ENCODE measurements at regions not wholly inside any gene's neighbourhood (a gene's known extent, or its start where the extent isn't known, plus 50 kb on each side); places are given as distances from the start of the nearest gene placed in this dataset.
A peak's percentile ranks its signal among the peaks of the same experiment; 100 is the strongest.

DNA sequence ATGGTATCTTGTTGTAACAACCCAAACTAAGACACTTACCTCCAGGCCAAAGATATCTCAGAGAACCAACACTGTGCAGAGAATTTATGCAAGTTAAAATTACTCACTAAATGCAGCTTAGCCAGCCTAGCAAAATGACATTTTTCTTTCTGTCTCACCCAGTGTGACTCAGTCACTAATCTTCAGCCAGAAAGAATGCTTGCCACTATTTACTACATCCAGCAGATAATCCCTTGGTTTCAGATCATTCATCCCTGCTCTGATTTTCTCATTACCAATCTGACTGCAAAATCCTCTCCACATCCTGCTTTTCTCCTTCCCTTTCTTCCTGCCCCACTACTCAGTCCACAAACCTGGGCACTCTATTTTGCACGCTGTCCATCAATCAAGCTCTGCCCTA is 93.5 kb upstream of the NEBL start:
- no peak overlapping the region for H2BK12ac ChIP-seq (ENCODE audit: low read length)
- peak overlapping the region; percentile 52 for H2AFZ ChIP-seq (ENCODE audit: low read length)
- no CpG with 5 or more reads among the region's 1 CpG for WGBS, 2 donors (ENCODE audit: extremely low coverage in 2 of 2, insufficient read length in 2 of 2, insufficient replicate concordance in 1 of 2)
- H3K9me3 ChIP-seq (replicated peaks in 1 of 2; ENCODE audit: control insufficient read depth in 2 of 2, insufficient read depth in 1 of 2, low read depth in 1 of 2, low read length in 2 of 2) = peaks cover 2 to 3% of the 10 kb centered on the region in 2 donors
- H3K27me3 ChIP-seq (ENCODE audit: control insufficient read depth in 3 of 3, insufficient read depth in 3 of 3, low read depth in 1 of 3, low read length in 3 of 3) = no peaks in the 10 kb centered on the region
- DNase-seq (ENCODE audit: low spot score) = no peak
- H3K23ac ChIP-seq (ENCODE audit: low read depth, low read length, poor library complexity) = no peak overlapping the region
- H3K36me3 ChIP-seq (replicated peaks in 1 of 2; ENCODE audit: control insufficient read depth in 2 of 2, insufficient read depth in 2 of 2, low read length in 2 of 2) = no peaks in the 10 kb centered on the region
- no peak overlapping the region for H3K9ac ChIP-seq (ENCODE audit: low read depth, low read length, poor library complexity)
- no peaks in the 10 kb centered on the region for H3K79me1 ChIP-seq (ENCODE audit: low read depth, low read length)
- no peak overlapping the region for H4K8ac ChIP-seq (ENCODE audit: low read depth, low read length)
- no peak overlapping the region for H2BK5ac ChIP-seq (ENCODE audit: low read length)
- H3K18ac ChIP-seq (ENCODE audit: low read length) = no peak overlapping the region
- H4K91ac ChIP-seq (ENCODE audit: low read depth, low read length, poor library complexity) = no peak overlapping the region
- no peak overlapping the region for H2BK15ac ChIP-seq (ENCODE audit: low read length)
- peaks cover 10 to 17% of the 10 kb centered on the region in 2 donors for H3K4me1 ChIP-seq (ENCODE audit: control insufficient read depth in 2 of 2, insufficient read depth in 1 of 2, low read depth in 1 of 2, low read length in 2 of 2)
- no peak overlapping the region for H3K14ac ChIP-seq (ENCODE audit: low read length)
- H2AK5ac ChIP-seq (ENCODE audit: low read depth, low read length) = no peak overlapping the region
- no peak overlapping the region for H2BK120ac ChIP-seq (ENCODE audit: low read depth, low read length)
- H3K4ac ChIP-seq (ENCODE audit: low read length) = no peak overlapping the region
- no peak overlapping the region for H3K4me2 ChIP-seq (ENCODE audit: insufficient read depth, low read length, poor library complexity, severe bottlenecking)
- H3K4me3 ChIP-seq (ENCODE audit: low read length in 2 of 2) = no peak overlapping the region
- H3K27ac ChIP-seq (replicated peaks; ENCODE audit: low read length) = peak overlapping the region; percentile 48

GRCh38 chr10:20988357-20988983 is 91.4 kb upstream of the NEBL start:
- H4K91ac ChIP-seq (ENCODE audit: low read depth, low read length, poor library complexity) = no peak overlapping the region
- no peak overlapping the region for H2BK15ac ChIP-seq (ENCODE audit: low read length)
- no peak overlapping the region for H3K4me2 ChIP-seq (ENCODE audit: insufficient read depth, low read length, poor library complexity, severe bottlenecking)
- no peak overlapping the region for H3K23ac ChIP-seq (ENCODE audit: low read depth, low read length, poor library complexity)
- H3K79me1 ChIP-seq (ENCODE audit: low read depth, low read length) = no peaks in the 10 kb centered on the region
- H3K9ac ChIP-seq (ENCODE audit: low read depth, low read length, poor library complexity) = no peak overlapping the region
- H3K9me3 ChIP-seq (replicated peaks in 1 of 2; ENCODE audit: control insufficient read depth in 2 of 2, insufficient read depth in 1 of 2, low read depth in 1 of 2, low read length in 2 of 2) = peaks cover 2 to 3% of the 10 kb centered on the region in 2 donors
- H3K4ac ChIP-seq (ENCODE audit: low read length) = no peak overlapping the region
- no peak overlapping the region for H2AK5ac ChIP-seq (ENCODE audit: low read depth, low read length)
- H2BK5ac ChIP-seq (ENCODE audit: low read length) = no peak overlapping the region
- H3K36me3 ChIP-seq (replicated peaks in 1 of 2; ENCODE audit: control insufficient read depth in 2 of 2, insufficient read depth in 2 of 2, low read length in 2 of 2) = no peaks in the 10 kb centered on the region
- H4K8ac ChIP-seq (ENCODE audit: low read depth, low read length) = no peak overlapping the region
- H2AFZ ChIP-seq (ENCODE audit: low read length) = no peak overlapping the region
- no peak overlapping the region for H2BK12ac ChIP-seq (ENCODE audit: low read length)
- H3K14ac ChIP-seq (ENCODE audit: low read length) = no peak overlapping the region
- peaks cover 6 to 13% of the 10 kb centered on the region in 2 donors for H3K4me1 ChIP-seq (ENCODE audit: control insufficient read depth in 2 of 2, insufficient read depth in 1 of 2, low read depth in 1 of 2, low read length in 2 of 2)
- no CpG with 5 or more reads among the region's 1 CpG for WGBS, 2 donors (ENCODE audit: extremely low coverage in 2 of 2, insufficient read length in 2 of 2, insufficient replicate concordance in 1 of 2)
- no peak overlapping the region for H3K27ac ChIP-seq (replicated peaks; ENCODE audit: low read length)
- H2BK120ac ChIP-seq (ENCODE audit: low read depth, low read length) = no peak overlapping the region
- H3K27me3 ChIP-seq (ENCODE audit: control insufficient read depth in 3 of 3, insufficient read depth in 3 of 3, low read depth in 1 of 3, low read length in 3 of 3) = no peaks in the 10 kb centered on the region
- H3K18ac ChIP-seq (ENCODE audit: low read length) = no peak overlapping the region
- H3K4me3 ChIP-seq (ENCODE audit: low read length in 2 of 2) = no peak overlapping the region
- no peak for DNase-seq (ENCODE audit: low spot score)

DNA sequence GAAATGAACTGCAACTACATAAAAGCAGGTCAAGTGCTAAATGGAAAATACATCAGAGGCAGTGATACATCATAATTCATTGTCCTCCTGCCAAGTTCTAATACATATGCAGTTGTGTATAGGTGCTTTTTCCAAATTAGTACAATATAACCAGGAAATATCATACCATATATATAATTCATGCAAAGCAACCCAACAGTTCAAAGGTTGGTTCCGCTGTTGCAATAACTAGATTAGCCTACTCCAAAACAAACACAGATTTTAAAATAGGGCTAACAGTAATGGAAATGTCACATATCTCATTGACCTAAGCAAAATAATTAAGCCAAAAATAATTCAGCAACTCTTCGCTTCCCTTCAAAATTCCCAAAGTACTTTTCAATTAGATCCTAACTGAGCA is 88.9 kb upstream of the NEBL start:
- Histone ChIP-seq H3K79me1 (ENCODE audit: low read depth, low read length) (no peaks in the 10 kb centered on the region), H3K4me1 (ENCODE audit: control insufficient read depth in 2 of 2, insufficient read depth in 1 of 2, low read depth in 1 of 2, low read length in 2 of 2) (peaks cover 6 to 10% of the 10 kb centered on the region in 2 donors), H2BK12ac (ENCODE audit: low read length) (no peak overlapping the region), H3K4me3 (ENCODE audit: low read length in 2 of 2) (no peak overlapping the region), H2BK15ac (ENCODE audit: low read length) (no peak overlapping the region), H3K9ac (ENCODE audit: low read depth, low read length, poor library complexity) (no peak overlapping the region), H2AFZ (ENCODE audit: low read length) (no peak overlapping the region), H2BK120ac (ENCODE audit: low read depth, low read length) (no peak overlapping the region), H2BK5ac (ENCODE audit: low read length) (no peak overlapping the region), H4K91ac (ENCODE audit: low read depth, low read length, poor library complexity) (no peak overlapping the region), H3K23ac (ENCODE audit: low read depth, low read length, poor library complexity) (no peak overlapping the region), H3K14ac (ENCODE audit: low read length) (no peak overlapping the region), H2AK5ac (ENCODE audit: low read depth, low read length) (no peak overlapping the region), H3K36me3 (replicated peaks in 1 of 2; ENCODE audit: control insufficient read depth in 2 of 2, insufficient read depth in 2 of 2, low read length in 2 of 2) (no peaks in the 10 kb centered on the region), H3K18ac (ENCODE audit: low read length) (no peak overlapping the region), H3K4ac (ENCODE audit: low read length) (no peak overlapping the region), H3K9me3 (replicated peaks in 1 of 2; ENCODE audit: control insufficient read depth in 2 of 2, insufficient read depth in 1 of 2, low read depth in 1 of 2, low read length in 2 of 2) (no peaks in the 10 kb centered on the region), H3K27me3 (ENCODE audit: control insufficient read depth in 3 of 3, insufficient read depth in 3 of 3, low read depth in 1 of 3, low read length in 3 of 3) (no peaks in the 10 kb centered on the region), H3K4me2 (ENCODE audit: insufficient read depth, low read length, poor library complexity, severe bottlenecking) (no peak overlapping the region), H4K8ac (ENCODE audit: low read depth, low read length) (no peak overlapping the region), H3K27ac (replicated peaks; ENCODE audit: low read length) (no peak overlapping the region)
- WGBS, 2 donors (ENCODE audit: extremely low coverage in 2 of 2, insufficient read length in 2 of 2, insufficient replicate concordance in 1 of 2) = no CpG with 5 or more reads among the region's 2 CpGs
- DNase-seq (ENCODE audit: low spot score) = no peak

DNA sequence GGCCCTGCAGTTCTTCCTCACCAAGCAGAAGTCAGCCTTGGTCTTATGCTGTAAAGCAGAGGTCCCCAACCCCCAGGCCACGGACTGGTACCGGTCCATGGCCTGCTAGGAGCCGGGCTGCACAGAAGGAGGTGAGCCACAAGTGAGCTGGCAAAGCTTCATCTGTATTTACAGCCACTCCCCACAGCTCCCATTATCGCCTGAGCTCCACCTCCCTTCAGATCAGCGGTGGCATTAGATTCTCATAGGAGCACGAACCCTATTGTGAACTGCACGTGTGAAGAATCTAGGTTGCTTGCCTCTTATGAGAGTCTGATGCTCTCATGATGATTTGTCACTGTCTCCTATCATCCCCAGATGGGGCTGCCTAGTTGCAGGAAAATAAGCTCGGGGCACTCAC is 87.6 kb upstream of the NEBL start:
- H3K4me3 ChIP-seq (ENCODE audit: low read length in 2 of 2) = no peak overlapping the region
- H3K27me3 ChIP-seq (ENCODE audit: control insufficient read depth in 3 of 3, insufficient read depth in 3 of 3, low read depth in 1 of 3, low read length in 3 of 3) = no peaks in the 10 kb centered on the region
- H2AFZ ChIP-seq (ENCODE audit: low read length) = no peak overlapping the region
- WGBS, 2 donors (ENCODE audit: extremely low coverage in 2 of 2, insufficient read length in 2 of 2, insufficient replicate concordance in 1 of 2) = no CpG with 5 or more reads among the region's 8 CpGs
- no peak overlapping the region for H3K14ac ChIP-seq (ENCODE audit: low read length)
- H2AK5ac ChIP-seq (ENCODE audit: low read depth, low read length) = no peak overlapping the region
- H3K23ac ChIP-seq (ENCODE audit: low read depth, low read length, poor library complexity) = no peak overlapping the region
- no peak for DNase-seq (ENCODE audit: low spot score)
- H3K27ac ChIP-seq (replicated peaks; ENCODE audit: low read length) = no peak overlapping the region
- H4K91ac ChIP-seq (ENCODE audit: low read depth, low read length, poor library complexity) = no peak overlapping the region
- peaks cover 2 to 9% of the 10 kb centered on the region in 2 donors for H3K4me1 ChIP-seq (ENCODE audit: control insufficient read depth in 2 of 2, insufficient read depth in 1 of 2, low read depth in 1 of 2, low read length in 2 of 2)
- no peak overlapping the region for H3K9ac ChIP-seq (ENCODE audit: low read depth, low read length, poor library complexity)
- no peak overlapping the region for H3K4ac ChIP-seq (ENCODE audit: low read length)
- no peaks in the 10 kb centered on the region for H3K36me3 ChIP-seq (replicated peaks in 1 of 2; ENCODE audit: control insufficient read depth in 2 of 2, insufficient read depth in 2 of 2, low read length in 2 of 2)
- no peak overlapping the region for H4K8ac ChIP-seq (ENCODE audit: low read depth, low read length)
- H3K79me1 ChIP-seq (ENCODE audit: low read depth, low read length) = no peaks in the 10 kb centered on the region
- no peaks in the 10 kb centered on the region for H3K9me3 ChIP-seq (replicated peaks in 1 of 2; ENCODE audit: control insufficient read depth in 2 of 2, insufficient read depth in 1 of 2, low read depth in 1 of 2, low read length in 2 of 2)
- no peak overlapping the region for H2BK15ac ChIP-seq (ENCODE audit: low read length)
- H2BK120ac ChIP-seq (ENCODE audit: low read depth, low read length) = no peak overlapping the region
- no peak overlapping the region for H3K4me2 ChIP-seq (ENCODE audit: insufficient read depth, low read length, poor library complexity, severe bottlenecking)
- no peak overlapping the region for H2BK5ac ChIP-seq (ENCODE audit: low read length)
- H2BK12ac ChIP-seq (ENCODE audit: low read length) = no peak overlapping the region
- H3K18ac ChIP-seq (ENCODE audit: low read length) = peak overlapping the region; percentile 44

Data from neuronal stem cell (in vitro differentiated cells).